Testis (tissue), 2 donors: ENCODE measurements at regions not wholly inside any gene's neighbourhood (a gene's known extent, or its start where the extent isn't known, plus 50 kb on each side); places are given as distances from the start of the nearest gene placed in this dataset.

ENCODE experiments used
- DNase-seq: peaks from one replicate; pipeline ENCODE4 v3.0.0-alpha.2; 2019
- H3K27ac ChIP-seq, 2 donors: fragments of 200-600 bp; sonication (generic); one replicate each; pipeline ENCODE4 v1.5.1; 2019
- H3K27me3 ChIP-seq: fragments of 200-600 bp; sonication (generic); one replicate; pipeline ENCODE4 v1.5.1; 2019
- H3K36me3 ChIP-seq: fragments of 200-600 bp; sonication (generic); one replicate; pipeline ENCODE4 v1.5.1; 2017; ENCODE audit warnings: low read depth; ENCODE audit errors: missing control alignments
- H3K4me1 ChIP-seq: fragments of 200-600 bp; sonication (generic); one replicate; pipeline ENCODE4 v1.5.1; 2019
- H3K4me3 ChIP-seq, 2 donors: fragments of 200-600 bp; sonication (generic); one replicate each; pipeline ENCODE4 v1.5.1; 2017 to 2019
- H3K9me3 ChIP-seq: fragments of 200-600 bp; sonication (generic); one replicate; pipeline ENCODE4 v1.5.1; 2017
- CTCF ChIP-seq, 3 experiments: fragments of 450-650 bp in 2 of 3; fragments of 200-600 bp in 1 of 3; sonication (generic) in 1 of 3; IDR thresholded peaks; one replicate each; pipeline ENCODE4 v1.5.1; 2016 to 2019; ENCODE audit warnings: antibody characterized with exemption in 3 of 3, mild to moderate bottlenecking in 2 of 3, moderate library complexity in 1 of 3
- POLR2A ChIP-seq: fragments of 450-650 bp; IDR thresholded peaks from one replicate; pipeline ENCODE4 v1.6.1; 2017; ENCODE audit warnings: antibody characterized with exemption, mild to moderate bottlenecking, moderate library complexity
- WGBS, 2 donors: methylation state at CpG; one replicate each; pipeline ENCODE4 v1.1.5; 2018; 5-methylcytosine and 5-hydroxymethylcytosine counted together
- intact Hi-C: fragments of 100-400 bp; cut with DNase I; formaldehyde crosslinking; loops from one replicate; pipeline ENCODE4 v1.15.1; 2023; ENCODE audit warnings: low total_unique reads

- no peak overlapping the region for H3K4me3 ChIP-seq
- no peaks in the 10 kb centered on the region for H3K4me1 ChIP-seq
- no peak overlapping the region for H3K27ac ChIP-seq
- H3K27me3 ChIP-seq: no peaks in the 10 kb centered on the region
- no peak for DNase-seq
- no peaks in the 10 kb centered on the region for H3K9me3 ChIP-seq
- no peaks in the 10 kb centered on the region for H3K36me3 ChIP-seq
- intact Hi-C loops: no loop called here
- 70 to 75% methylated on average over 2 of the region's 2 CpGs for WGBS, 2 donors
- TF ChIP-seq POLR2A: no peak
- no peak for TF ChIP-seq CTCF (IDR thresholded peaks at IDR 0.05)
Observed at GRCh38 chr14:41137741-41138140, 468.9 kb upstream of the LRFN5 start.

GRCh38 chr14:41130274-41130673 lies 476.4 kb upstream of the LRFN5 start:
- no peaks in the 10 kb centered on the region for H3K9me3 ChIP-seq
- no peak for DNase-seq
- no peak overlapping the region for H3K27ac ChIP-seq
- WGBS, 2 donors: 54 to 69% methylated on average over 2 of the region's 2 CpGs
- H3K36me3 ChIP-seq: no peaks in the 10 kb centered on the region
- no peaks in the 10 kb centered on the region for H3K4me1 ChIP-seq
- H3K27me3 ChIP-seq: no peaks in the 10 kb centered on the region
- no peak overlapping the region for H3K4me3 ChIP-seq
- TF ChIP-seq CTCF (IDR thresholded peaks at IDR 0.05): no peak
- no peak for TF ChIP-seq POLR2A
- intact Hi-C loops: no loop called here

GRCh38 chr14:41120402-41120801 lies 486.3 kb upstream of the LRFN5 start:
- no peak overlapping the region for H3K27ac ChIP-seq
- no peak overlapping the region for H3K4me3 ChIP-seq
- no peak for DNase-seq
- H3K4me1 ChIP-seq: no peaks in the 10 kb centered on the region
- intact Hi-C loops: no loop called here
- H3K27me3 ChIP-seq: no peaks in the 10 kb centered on the region
- no peaks in the 10 kb centered on the region for H3K9me3 ChIP-seq
- H3K36me3 ChIP-seq: no peaks in the 10 kb centered on the region
- WGBS, 2 donors: 66 to 78% methylated on average over 4 of the region's 4 CpGs
- no peak for TF ChIP-seq CTCF (IDR thresholded peaks at IDR 0.05)
- TF ChIP-seq POLR2A: no peak

- 89% methylated on average over 4 of the region's 4 CpGs for WGBS, 2 donors
- intact Hi-C loops: no loop called here
Observed at GRCh38 chr14:41096131-41096530, 510.5 kb upstream of the LRFN5 start.

More at GRCh38 chr14:41096131-41096530, 510.5 kb upstream of the LRFN5 start:
- Histone ChIP-seq H3K4me1 (no peaks in the 10 kb centered on the region), H3K9me3 (no peaks in the 10 kb centered on the region), H3K36me3 (no peaks in the 10 kb centered on the region), H3K27ac (no peak overlapping the region), H3K4me3 (no peak overlapping the region), H3K27me3 (no peaks in the 10 kb centered on the region)
- DNase-seq: no peak
- no peak for TF ChIP-seq POLR2A
- TF ChIP-seq CTCF (IDR thresholded peaks at IDR 0.05): no peak
